Progenitor cell of endocrine pancreas (in vitro differentiated cells): ENCODE measurements at regions not wholly inside any gene's neighbourhood (a gene's known extent, or its start where the extent isn't known, plus 50 kb on each side); places are given as distances from the start of the nearest gene placed in this dataset.
"Not testable (repeated sequence)": the region's sequence is repeated elsewhere in the genome, so short reads cannot be mapped to it uniquely, and the experiment has no call there.

ENCODE experiments used
- DNase-seq: peaks from one replicate; pipeline ENCODE4 v3.0.0; 2021; ENCODE audit warnings: low spot score; ENCODE audit not compliant: unreplicated experiment
- H3K27ac Mint-ChIP-seq: 2 replicates; pipeline ENCODE4 v1.8.0; 2021; ENCODE audit warnings: mild to moderate bottlenecking, moderate library complexity, mixed read lengths
- H3K27me3 Mint-ChIP-seq: 2 replicates; pipeline ENCODE4 v1.8.0; 2021; ENCODE audit warnings: mixed read lengths
- H3K36me3 Mint-ChIP-seq: 2 replicates; pipeline ENCODE4 v1.8.0; 2022; ENCODE audit warnings: mixed read lengths; ENCODE audit not compliant: insufficient read depth
- H3K4me1 Mint-ChIP-seq: 2 replicates; pipeline ENCODE4 v1.8.0; 2021; ENCODE audit warnings: low read depth, mixed read lengths
- H3K4me3 Mint-ChIP-seq: 2 replicates; pipeline ENCODE4 v1.8.0; 2021; ENCODE audit warnings: low read depth, mild to moderate bottlenecking, moderate library complexity, mixed read lengths
- H3K9me3 Mint-ChIP-seq: 2 replicates; pipeline ENCODE4 v1.8.0; 2021; ENCODE audit warnings: low read depth, mixed read lengths
- TF ChIP-seq, protein P1 (sequence below): fragments of 200-600 bp; sonication (generic); IDR thresholded peaks from one replicate; pipeline ENCODE4 v1.5.0; 2021; ENCODE audit warnings: antibody characterized with exemption, mild to moderate bottlenecking; ENCODE audit not compliant: unreplicated experiment

DNA sequence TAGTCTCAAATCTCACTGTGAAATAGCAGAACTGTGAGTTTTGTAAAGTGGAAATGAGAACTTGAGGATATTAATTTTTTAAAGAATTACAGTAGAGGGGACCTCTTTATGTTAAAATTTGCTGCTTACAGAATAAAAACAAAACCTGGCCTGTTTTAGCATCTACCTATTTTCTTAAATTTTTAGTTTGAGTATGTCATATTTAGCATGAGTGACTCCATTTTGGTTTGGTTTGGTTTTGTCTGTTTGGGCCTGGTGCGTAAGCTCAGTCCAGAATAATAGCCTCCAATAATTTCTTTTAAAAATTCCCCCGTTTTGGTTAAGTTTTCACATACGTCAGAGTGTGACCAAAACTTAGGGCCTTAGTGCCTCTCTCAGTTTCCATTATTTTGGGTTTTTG lies 152.0 kb upstream of the ZNF92 start:
- TF ChIP-seq, protein P1, sequence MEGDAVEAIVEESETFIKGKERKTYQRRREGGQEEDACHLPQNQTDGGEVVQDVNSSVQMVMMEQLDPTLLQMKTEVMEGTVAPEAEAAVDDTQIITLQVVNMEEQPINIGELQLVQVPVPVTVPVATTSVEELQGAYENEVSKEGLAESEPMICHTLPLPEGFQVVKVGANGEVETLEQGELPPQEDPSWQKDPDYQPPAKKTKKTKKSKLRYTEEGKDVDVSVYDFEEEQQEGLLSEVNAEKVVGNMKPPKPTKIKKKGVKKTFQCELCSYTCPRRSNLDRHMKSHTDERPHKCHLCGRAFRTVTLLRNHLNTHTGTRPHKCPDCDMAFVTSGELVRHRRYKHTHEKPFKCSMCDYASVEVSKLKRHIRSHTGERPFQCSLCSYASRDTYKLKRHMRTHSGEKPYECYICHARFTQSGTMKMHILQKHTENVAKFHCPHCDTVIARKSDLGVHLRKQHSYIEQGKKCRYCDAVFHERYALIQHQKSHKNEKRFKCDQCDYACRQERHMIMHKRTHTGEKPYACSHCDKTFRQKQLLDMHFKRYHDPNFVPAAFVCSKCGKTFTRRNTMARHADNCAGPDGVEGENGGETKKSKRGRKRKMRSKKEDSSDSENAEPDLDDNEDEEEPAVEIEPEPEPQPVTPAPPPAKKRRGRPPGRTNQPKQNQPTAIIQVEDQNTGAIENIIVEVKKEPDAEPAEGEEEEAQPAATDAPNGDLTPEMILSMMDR: no peak
- H3K27me3 Mint-ChIP-seq: no peaks in the 10 kb centered on the region
- H3K4me3 Mint-ChIP-seq: no peak overlapping the region
- no peaks in the 10 kb centered on the region for H3K4me1 Mint-ChIP-seq
- no peaks in the 10 kb centered on the region for H3K36me3 Mint-ChIP-seq
- DNase-seq: no peak
- no peaks in the 10 kb centered on the region for H3K9me3 Mint-ChIP-seq
- H3K27ac Mint-ChIP-seq: no peak overlapping the region

GRCh38 chr7:65219623-65220022 lies 154.0 kb upstream of the ZNF92 start:
- TF ChIP-seq, protein P1: no peak
- Mint-ChIP-seq H3K27me3 (no peaks in the 10 kb centered on the region), H3K4me3 (no peak overlapping the region), H3K27ac (no peak overlapping the region), H3K4me1 (no peaks in the 10 kb centered on the region), H3K9me3 (no peaks in the 10 kb centered on the region), H3K36me3 (no peaks in the 10 kb centered on the region)
- DNase-seq: no peak

DNA sequence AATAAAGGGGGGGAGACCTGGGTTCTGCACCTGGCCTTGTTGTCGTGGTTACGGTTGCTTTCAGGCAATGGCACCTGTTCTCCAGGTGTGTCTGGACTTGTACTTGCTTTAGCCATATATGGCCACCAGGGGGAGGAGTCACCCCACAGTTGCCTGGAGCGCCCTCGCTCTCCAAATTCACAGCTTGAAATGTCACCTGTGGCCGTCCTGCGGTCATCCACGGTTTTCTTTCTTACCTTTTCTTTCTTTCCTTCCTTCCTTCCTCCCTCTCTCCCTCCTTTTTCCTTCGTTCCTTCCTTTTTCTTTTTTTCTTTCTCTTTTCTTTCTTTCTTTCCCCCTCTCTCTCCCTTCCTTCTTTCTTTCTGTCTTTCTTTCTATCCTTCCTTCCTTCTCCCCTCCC lies 157.2 kb upstream of the ZNF92 start:
- Mint-ChIP-seq H3K27me3 (no peaks in the 10 kb centered on the region), H3K27ac (no peak overlapping the region), H3K36me3 (no peaks in the 10 kb centered on the region), H3K9me3 (no peaks in the 10 kb centered on the region), H3K4me1 (peaks cover 2% of the 10 kb centered on the region), H3K4me3 (no peak overlapping the region)
- peak; percentile 61 for DNase-seq
- TF ChIP-seq, protein P1: peak; percentile 87

- not testable (repeated sequence) for H3K27ac Mint-ChIP-seq, H3K9me3 Mint-ChIP-seq, H3K27me3 Mint-ChIP-seq, H3K4me1 Mint-ChIP-seq, DNase-seq, H3K36me3 Mint-ChIP-seq, H3K4me3 Mint-ChIP-seq
These were observed 160.4 kb upstream of the ZNF92 start for GRCh38 chr7:65213260-65213659.

GRCh38 chr7:65199221-65199620 lies 174.4 kb upstream of the ZNF92 start:
- H3K4me3 Mint-ChIP-seq, H3K27ac Mint-ChIP-seq, H3K4me1 Mint-ChIP-seq, H3K27me3 Mint-ChIP-seq, H3K9me3 Mint-ChIP-seq, DNase-seq, H3K36me3 Mint-ChIP-seq: not testable (repeated sequence)

DNA sequence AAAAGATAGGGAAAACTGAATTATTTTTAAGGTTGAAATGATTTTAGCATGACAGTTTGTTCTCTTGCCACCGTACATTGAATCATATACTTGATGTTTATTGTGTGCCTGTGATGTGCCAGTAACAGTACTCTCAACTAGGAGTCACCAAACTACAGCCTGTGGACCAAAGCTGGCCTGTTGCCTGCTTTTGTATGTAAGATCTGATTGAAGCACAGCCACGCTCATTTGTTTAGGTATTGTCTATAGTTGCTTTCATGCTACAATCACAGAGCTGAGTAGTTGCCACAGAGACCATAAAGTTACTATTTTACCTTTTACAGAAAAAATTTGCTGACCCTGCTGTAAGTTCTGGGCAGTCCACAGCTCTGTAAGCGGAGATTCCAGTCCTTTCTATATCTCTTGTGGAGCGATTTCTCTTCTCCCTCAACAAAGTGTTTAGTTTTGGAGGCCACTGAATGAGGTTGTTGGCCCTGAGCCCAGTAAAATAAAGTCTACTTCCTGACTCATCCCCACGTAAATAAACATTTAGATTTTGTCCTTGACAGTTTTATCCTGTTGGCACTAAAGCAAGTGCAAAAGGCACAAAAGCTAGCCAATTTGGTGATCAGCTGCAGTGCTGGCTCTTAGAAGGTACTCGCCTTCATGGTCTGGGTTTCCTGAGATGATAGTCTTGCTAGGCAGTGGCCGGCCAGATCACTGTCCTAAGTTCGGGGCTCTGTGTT lies 180.2 kb upstream of the ZNF92 start:
- not testable (repeated sequence) for H3K27me3 Mint-ChIP-seq, DNase-seq, H3K4me3 Mint-ChIP-seq, H3K4me1 Mint-ChIP-seq, H3K27ac Mint-ChIP-seq, H3K36me3 Mint-ChIP-seq, H3K9me3 Mint-ChIP-seq

GRCh38 chr7:65177041-65177440 lies 170.6 kb upstream of the ERV3-1 start:
- not testable (repeated sequence) for H3K27ac Mint-ChIP-seq, H3K36me3 Mint-ChIP-seq, H3K9me3 Mint-ChIP-seq, H3K27me3 Mint-ChIP-seq, DNase-seq, H3K4me1 Mint-ChIP-seq, H3K4me3 Mint-ChIP-seq

DNA sequence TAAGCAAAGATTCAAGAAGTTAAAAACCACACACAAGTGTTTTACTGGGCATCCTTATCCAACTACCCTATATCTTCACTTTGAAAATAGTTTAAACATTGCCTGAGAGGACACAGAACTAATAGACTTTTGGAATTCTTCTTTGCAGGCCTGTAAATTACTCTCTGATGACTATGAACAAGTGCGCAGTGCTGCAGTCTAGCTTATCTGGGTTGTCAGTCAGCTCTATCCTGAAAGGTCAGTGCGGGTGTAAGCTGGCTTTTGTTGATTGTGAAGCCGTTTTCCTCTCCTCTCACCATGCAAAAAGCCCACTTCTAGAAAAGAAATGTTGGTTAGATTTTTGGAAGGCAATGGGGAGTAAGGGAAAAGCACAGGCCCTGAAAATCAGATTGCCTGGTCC lies 143.6 kb upstream of the ERV3-1 start:
- not testable (repeated sequence) for H3K27ac Mint-ChIP-seq, H3K4me3 Mint-ChIP-seq, H3K9me3 Mint-ChIP-seq, H3K36me3 Mint-ChIP-seq, DNase-seq, H3K27me3 Mint-ChIP-seq, H3K4me1 Mint-ChIP-seq

DNA sequence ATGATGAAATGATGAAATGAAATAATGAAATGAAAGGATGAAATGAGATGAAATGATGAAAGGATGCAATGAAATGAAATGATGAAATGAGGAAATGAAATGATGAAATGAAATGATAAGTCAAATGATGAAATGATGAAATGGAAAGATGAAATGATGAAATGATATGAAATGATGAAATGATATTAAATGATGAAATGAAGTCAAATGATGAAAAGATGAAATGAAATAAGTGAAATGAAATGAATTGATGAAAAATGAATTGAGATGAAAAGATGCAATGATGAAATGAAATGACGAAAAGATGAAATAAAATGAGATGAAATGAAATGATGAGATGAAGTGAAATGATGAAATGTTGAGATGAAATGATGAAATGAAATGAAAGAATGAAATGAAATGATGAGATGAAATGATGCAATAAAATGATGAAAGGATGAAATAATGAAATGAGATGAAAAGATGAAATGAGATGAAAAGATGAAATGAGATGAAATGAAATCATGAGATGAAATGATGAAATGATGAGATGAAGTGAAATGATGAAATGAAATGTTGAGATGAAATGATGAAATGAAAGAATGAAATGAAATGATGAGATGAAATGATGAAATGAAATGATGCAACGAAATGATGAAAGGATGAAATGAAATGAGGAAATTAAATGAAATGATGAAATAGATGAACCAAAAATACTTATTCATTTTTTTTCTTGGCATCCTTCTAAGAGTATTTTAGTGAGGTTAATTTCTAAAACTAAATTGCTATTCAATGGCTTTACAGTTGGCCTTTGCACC lies 139.8 kb upstream of the ERV3-1 start:
- not testable (repeated sequence) for H3K4me3 Mint-ChIP-seq, H3K27me3 Mint-ChIP-seq, H3K36me3 Mint-ChIP-seq, DNase-seq, H3K4me1 Mint-ChIP-seq, H3K9me3 Mint-ChIP-seq, H3K27ac Mint-ChIP-seq

- not testable (repeated sequence) for H3K36me3 Mint-ChIP-seq, H3K9me3 Mint-ChIP-seq, H3K27ac Mint-ChIP-seq, H3K4me1 Mint-ChIP-seq, H3K27me3 Mint-ChIP-seq, H3K4me3 Mint-ChIP-seq, DNase-seq
These were observed 139.2 kb upstream of the ERV3-1 start for GRCh38 chr7:65145710-65146109.
